ENCODE measurements at regions not wholly inside any gene's neighbourhood (a gene's known extent, or its start where the extent isn't known, plus 50 kb on each side); places are given as distances from the start of the nearest gene placed in this dataset.

- H3K4me1 ChIP-seq (ENCODE audit: insufficient read depth, low read length, poor library complexity, severe bottlenecking) = no peaks in the 10 kb centered on the region
- TF ChIP-seq EZH2 (IDR thresholded peaks at IDR 0.05; ENCODE audit: borderline replicate concordance, low read depth, low read length, poor library complexity, severe bottlenecking) = no peak
- TF ChIP-seq CTCF (conservative IDR thresholded peaks at IDR 0.05; ENCODE audit: low read depth, low read length) = no peak
- H3K9me3 ChIP-seq (ENCODE audit: low read depth, low read length, poor library complexity, severe bottlenecking) = no peaks in the 10 kb centered on the region
- no peak overlapping the region for H3K27ac ChIP-seq (ENCODE audit: low read depth, low read length, poor library complexity, severe bottlenecking)
- no peak overlapping the region for H3K4me3 ChIP-seq (ENCODE audit: low read depth, low read length, poor library complexity, severe bottlenecking)
- no TSS peak for BruUV-seq (replicated peaks)
- POLR2A ChIA-PET (ENCODE audit: low non-redundant PET) = no interaction called here
- intact Hi-C loops (cut with micrococcal nuclease; ENCODE audit: unreplicated experiment) = no loop called here
- no peaks in the 10 kb centered on the region for H3K36me3 ChIP-seq (ENCODE audit: insufficient read depth, low read length, poor library complexity, severe bottlenecking)
- H3K27me3 ChIP-seq (replicated peaks; ENCODE audit: insufficient read depth, low read depth, low read length, poor library complexity) = no peaks in the 10 kb centered on the region
- CTCF ChIA-PET = no interaction called here
- no peak for DNase-seq (ENCODE audit: low spot score)
Observed at GRCh38 chr2:168320267-168320666, 72.9 kb upstream of the STK39 start.

GRCh38 chr2:168322325-168323007, 75.1 kb upstream of the STK39 start:
- H3K4me1 ChIP-seq (ENCODE audit: insufficient read depth, low read length, poor library complexity, severe bottlenecking) = no peaks in the 10 kb centered on the region
- H3K9me3 ChIP-seq (ENCODE audit: low read depth, low read length, poor library complexity, severe bottlenecking) = no peaks in the 10 kb centered on the region
- intact Hi-C loops (cut with micrococcal nuclease; ENCODE audit: unreplicated experiment) = no loop called here
- no peak for DNase-seq (ENCODE audit: low spot score)
- no peak for TF ChIP-seq EZH2 (IDR thresholded peaks at IDR 0.05; ENCODE audit: borderline replicate concordance, low read depth, low read length, poor library complexity, severe bottlenecking)
- TF ChIP-seq CTCF (conservative IDR thresholded peaks at IDR 0.05; ENCODE audit: low read depth, low read length) = no peak
- BruUV-seq (replicated peaks) = no TSS peak
- no peak overlapping the region for H3K4me3 ChIP-seq (ENCODE audit: low read depth, low read length, poor library complexity, severe bottlenecking)
- no peak overlapping the region for H3K27ac ChIP-seq (ENCODE audit: low read depth, low read length, poor library complexity, severe bottlenecking)
- H3K36me3 ChIP-seq (ENCODE audit: insufficient read depth, low read length, poor library complexity, severe bottlenecking) = no peaks in the 10 kb centered on the region
- H3K27me3 ChIP-seq (replicated peaks; ENCODE audit: insufficient read depth, low read depth, low read length, poor library complexity) = no peaks in the 10 kb centered on the region
- POLR2A ChIA-PET (ENCODE audit: low non-redundant PET) = no interaction called here
- CTCF ChIA-PET = interaction anchor here (0.6 kb wide), 1 partner anchor 12 kb away, joined by 3 read pairs; no protein-coding TSS in a partner anchor

- no peaks in the 10 kb centered on the region for H3K4me1 ChIP-seq (ENCODE audit: insufficient read depth, low read length, poor library complexity, severe bottlenecking)
- no peak overlapping the region for H3K27ac ChIP-seq (ENCODE audit: low read depth, low read length, poor library complexity, severe bottlenecking)
- intact Hi-C loops (cut with micrococcal nuclease; ENCODE audit: unreplicated experiment) = no loop called here
- no peak for TF ChIP-seq CTCF (conservative IDR thresholded peaks at IDR 0.05; ENCODE audit: low read depth, low read length)
- no peak for TF ChIP-seq EZH2 (IDR thresholded peaks at IDR 0.05; ENCODE audit: borderline replicate concordance, low read depth, low read length, poor library complexity, severe bottlenecking)
- no TSS peak for BruUV-seq (replicated peaks)
- ChIA-PET CTCF (no interaction called here), POLR2A (ENCODE audit: low non-redundant PET) (no interaction called here)
- H3K36me3 ChIP-seq (ENCODE audit: insufficient read depth, low read length, poor library complexity, severe bottlenecking) = no peaks in the 10 kb centered on the region
- peak; percentile 44 for DNase-seq (ENCODE audit: low spot score)
- no peak overlapping the region for H3K4me3 ChIP-seq (ENCODE audit: low read depth, low read length, poor library complexity, severe bottlenecking)
- H3K9me3 ChIP-seq (ENCODE audit: low read depth, low read length, poor library complexity, severe bottlenecking) = no peaks in the 10 kb centered on the region
- H3K27me3 ChIP-seq (replicated peaks; ENCODE audit: insufficient read depth, low read depth, low read length, poor library complexity) = no peaks in the 10 kb centered on the region
Observed at GRCh38 chr2:168323529-168324021, 76.2 kb upstream of the STK39 start.

Data from A673 (cell line).